ENCODE measurements at regions not wholly inside any gene's neighbourhood (a gene's known extent, or its start where the extent isn't known, plus 50 kb on each side); places are given as distances from the start of the nearest gene placed in this dataset.
"Not testable (repeated sequence)": the region's sequence is repeated elsewhere in the genome, so short reads cannot be mapped to it uniquely, and the experiment has no call there.

GRCh38 chr6:97732045-97732444, 449.0 kb upstream of the MMS22L start:
- intact Hi-C loops (cut with DNase I) = no loop called here
- DNase-seq (ENCODE audit: missing footprints) = no peak
- ATAC-seq = no peak

- DNase-seq (ENCODE audit: missing footprints) (no peak), ATAC-seq (no peak)
- intact Hi-C loops (cut with DNase I) = no loop called here
Measured at GRCh38 chr6:97757575-97757974, 474.6 kb upstream of the MMS22L start.

- no peak for ATAC-seq
- DNase-seq (ENCODE audit: missing footprints) = no peak
- intact Hi-C loops (cut with DNase I) = no loop called here
Measured at GRCh38 chr6:97765461-97765860, 482.4 kb upstream of the MMS22L start.

GRCh38 chr6:97771372-97771771, 488.4 kb upstream of the MMS22L start:
- ATAC-seq = no peak
- intact Hi-C loops (cut with DNase I) = no loop called here
- no peak for DNase-seq (ENCODE audit: missing footprints)

GRCh38 chr6:97775012-97775411, 492.0 kb upstream of the MMS22L start:
- ATAC-seq = no peak

GRCh38 chr6:97778290-97779038, 495.4 kb upstream of the MMS22L start:
- DNase-seq (ENCODE audit: missing footprints) = no peak
- intact Hi-C loops (cut with DNase I) = no loop called here
- ATAC-seq = no peak

More at GRCh38 chr6:97775012-97775411, 492.0 kb upstream of the MMS22L start:
- intact Hi-C loops (cut with DNase I) = no loop called here
- no peak for DNase-seq (ENCODE audit: missing footprints)

GRCh38 chr6:97779039-97779766, 496.2 kb upstream of the MMS22L start:
- intact Hi-C loops (cut with DNase I); ATAC-seq; DNase-seq (ENCODE audit: missing footprints): not testable (repeated sequence)

GRCh38 chr6:97790926-97791590, 508.0 kb upstream of the MMS22L start:
- ATAC-seq (no peak), DNase-seq (ENCODE audit: missing footprints) (no peak)
- intact Hi-C loops (cut with DNase I) = no loop called here

GRCh38 chr6:97805596-97805995, 522.6 kb upstream of the MMS22L start:
- ATAC-seq (no peak), DNase-seq (ENCODE audit: missing footprints) (no peak)
- intact Hi-C loops (cut with DNase I) = no loop called here

- no peak for ATAC-seq
- DNase-seq (ENCODE audit: missing footprints) = no peak
Measured at GRCh38 chr6:97812940-97813339, 529.9 kb upstream of the MMS22L start.

GRCh38 chr6:97813889-97814567, 531.0 kb upstream of the MMS22L start:
- no peak for ATAC-seq
- intact Hi-C loops (cut with DNase I) = no loop called here
- no peak for DNase-seq (ENCODE audit: missing footprints)

More at GRCh38 chr6:97812940-97813339, 529.9 kb upstream of the MMS22L start:
- intact Hi-C loops (cut with DNase I) = no loop called here

GRCh38 chr6:97815301-97815812, 532.3 kb upstream of the MMS22L start:
- ATAC-seq = no peak
- intact Hi-C loops (cut with DNase I) = no loop called here
- no peak for DNase-seq (ENCODE audit: missing footprints)

- ATAC-seq (no peak), DNase-seq (ENCODE audit: missing footprints) (no peak)
- intact Hi-C loops (cut with DNase I) = no loop called here
Measured at GRCh38 chr6:97816526-97816925, 533.5 kb upstream of the MMS22L start.

GRCh38 chr6:97819710-97820109, 536.7 kb upstream of the MMS22L start:
- ATAC-seq = no peak
- intact Hi-C loops (cut with DNase I) = no loop called here

GRCh38 chr6:97820400-97820799, 537.4 kb upstream of the MMS22L start:
- DNase-seq (ENCODE audit: missing footprints) (no peak), ATAC-seq (no peak)
- intact Hi-C loops (cut with DNase I) = no loop called here

More at GRCh38 chr6:97819710-97820109, 536.7 kb upstream of the MMS22L start:
- no peak for DNase-seq (ENCODE audit: missing footprints)

- DNase-seq (ENCODE audit: missing footprints) (no peak), ATAC-seq (no peak)
- intact Hi-C loops (cut with DNase I) = no loop called here
Measured at GRCh38 chr6:97822632-97823031, 539.6 kb upstream of the MMS22L start.

- ATAC-seq = no peak
Measured at GRCh38 chr6:97841763-97842162, 558.7 kb upstream of the MMS22L start.

GRCh38 chr6:97842521-97842920, 559.5 kb upstream of the MMS22L start:
- ATAC-seq (no peak), DNase-seq (ENCODE audit: missing footprints) (no peak)
- intact Hi-C loops (cut with DNase I) = no loop called here

More at GRCh38 chr6:97841763-97842162, 558.7 kb upstream of the MMS22L start:
- no peak for DNase-seq (ENCODE audit: missing footprints)
- intact Hi-C loops (cut with DNase I) = no loop called here

GRCh38 chr6:97849390-97849789, 566.4 kb upstream of the MMS22L start:
- ATAC-seq (no peak), DNase-seq (ENCODE audit: missing footprints) (no peak)
- intact Hi-C loops (cut with DNase I) = no loop called here
